ENCODE measurements at regions not wholly inside any gene's neighbourhood (a gene's known extent, or its start where the extent isn't known, plus 50 kb on each side); places are given as distances from the start of the nearest gene placed in this dataset.

DNA sequence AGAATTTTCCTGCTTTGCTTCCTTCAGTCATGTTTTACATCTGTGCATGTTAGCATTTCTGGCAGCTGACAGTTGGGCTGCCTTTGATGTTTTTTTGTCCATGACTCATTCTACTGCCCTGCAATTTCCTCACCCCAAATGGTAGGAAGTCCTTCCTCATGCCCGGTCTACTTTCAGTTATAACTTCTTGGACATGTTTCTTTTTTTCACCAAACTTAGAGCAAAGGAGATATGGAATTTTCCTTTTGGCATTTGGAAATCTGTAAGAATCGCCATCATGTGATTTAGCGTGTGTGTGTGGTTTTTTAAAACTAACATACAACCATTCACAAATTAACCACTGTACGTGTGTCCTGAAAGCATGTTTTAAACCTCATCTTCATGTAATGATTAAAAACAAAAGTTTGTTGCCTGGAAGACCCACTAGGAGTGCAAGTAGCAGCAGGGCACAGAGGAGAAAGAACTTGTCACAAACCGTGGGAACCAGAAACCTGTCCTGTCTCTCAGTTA, 430.7 kb upstream of the CFAP20DC start:
- TF ChIP-seq POLR2AphosphoS5 (IDR thresholded peaks at IDR 0.05; ENCODE audit: low read depth, low read length), result no peak
- TF ChIP-seq, protein P1, sequence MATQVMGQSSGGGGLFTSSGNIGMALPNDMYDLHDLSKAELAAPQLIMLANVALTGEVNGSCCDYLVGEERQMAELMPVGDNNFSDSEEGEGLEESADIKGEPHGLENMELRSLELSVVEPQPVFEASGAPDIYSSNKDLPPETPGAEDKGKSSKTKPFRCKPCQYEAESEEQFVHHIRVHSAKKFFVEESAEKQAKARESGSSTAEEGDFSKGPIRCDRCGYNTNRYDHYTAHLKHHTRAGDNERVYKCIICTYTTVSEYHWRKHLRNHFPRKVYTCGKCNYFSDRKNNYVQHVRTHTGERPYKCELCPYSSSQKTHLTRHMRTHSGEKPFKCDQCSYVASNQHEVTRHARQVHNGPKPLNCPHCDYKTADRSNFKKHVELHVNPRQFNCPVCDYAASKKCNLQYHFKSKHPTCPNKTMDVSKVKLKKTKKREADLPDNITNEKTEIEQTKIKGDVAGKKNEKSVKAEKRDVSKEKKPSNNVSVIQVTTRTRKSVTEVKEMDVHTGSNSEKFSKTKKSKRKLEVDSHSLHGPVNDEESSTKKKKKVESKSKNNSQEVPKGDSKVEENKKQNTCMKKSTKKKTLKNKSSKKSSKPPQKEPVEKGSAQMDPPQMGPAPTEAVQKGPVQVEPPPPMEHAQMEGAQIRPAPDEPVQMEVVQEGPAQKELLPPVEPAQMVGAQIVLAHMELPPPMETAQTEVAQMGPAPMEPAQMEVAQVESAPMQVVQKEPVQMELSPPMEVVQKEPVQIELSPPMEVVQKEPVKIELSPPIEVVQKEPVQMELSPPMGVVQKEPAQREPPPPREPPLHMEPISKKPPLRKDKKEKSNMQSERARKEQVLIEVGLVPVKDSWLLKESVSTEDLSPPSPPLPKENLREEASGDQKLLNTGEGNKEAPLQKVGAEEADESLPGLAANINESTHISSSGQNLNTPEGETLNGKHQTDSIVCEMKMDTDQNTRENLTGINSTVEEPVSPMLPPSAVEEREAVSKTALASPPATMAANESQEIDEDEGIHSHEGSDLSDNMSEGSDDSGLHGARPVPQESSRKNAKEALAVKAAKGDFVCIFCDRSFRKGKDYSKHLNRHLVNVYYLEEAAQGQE (IDR thresholded peaks at IDR 0.05; ENCODE audit: insufficient read depth in 1 of 2, low read depth in 2 of 2, low read length in 2 of 2), result no peak
